HepG2 (cell line): ENCODE measurements at regions not wholly inside any gene's neighbourhood (a gene's known extent, or its start where the extent isn't known, plus 50 kb on each side); places are given as distances from the start of the nearest gene placed in this dataset.
A peak's percentile ranks its signal among the peaks of the same experiment; 100 is the strongest.

Experiments
- CAMTA2 ChIP-seq: sonication (generic); formaldehyde crosslinking; IDR thresholded peaks from 2 replicates; pipeline ENCODE4 v1.4.0; 2020; ENCODE audit warnings: mild to moderate bottlenecking, missing genetic modification reagents, borderline replicate concordance
- FLYWCH1 ChIP-seq: sonication (generic); formaldehyde crosslinking; IDR thresholded peaks from 2 replicates; pipeline ENCODE4 v1.8.1; 2023; ENCODE audit warnings: mild to moderate bottlenecking, missing genetic modification reagents
- HNF4G ChIP-seq, 2 experiments: sonication (generic) in 1 of 2; formaldehyde crosslinking in 1 of 2; IDR thresholded peaks; 2 replicates each; pipeline versions ENCODE4 v1.4.0 to v1.6.1; 2011 to 2020; ENCODE audit warnings: borderline replicate concordance in 2 of 2, low read depth in 2 of 2, mild to moderate bottlenecking in 2 of 2, low read length in 1 of 2, missing genetic modification reagents in 1 of 2, moderate library complexity in 1 of 2
- NFRKB ChIP-seq: fragments of 450-650 bp; IDR thresholded peaks from 2 replicates; pipeline ENCODE4 v1.6.1; 2017
- NPAS2 ChIP-seq: sonication (generic); formaldehyde crosslinking; IDR thresholded peaks from 2 replicates; pipeline ENCODE4 v1.8.0; 2022; ENCODE audit warnings: mild to moderate bottlenecking, missing genetic modification reagents, borderline replicate concordance
- REXO4 ChIP-seq: sonication (generic); formaldehyde crosslinking; IDR thresholded peaks from 2 replicates; pipeline ENCODE4 v1.8.0; 2022; ENCODE audit warnings: missing genetic modification reagents, mild to moderate bottlenecking, borderline replicate concordance
- TAF15 ChIP-seq: fragments of 200-400 bp; formaldehyde crosslinking; IDR thresholded peaks from one replicate; pipeline ENCODE4 v1.6.1; 2018; ENCODE audit warnings: mild to moderate bottlenecking, low read depth, low read length; ENCODE audit not compliant: poor library complexity, severe bottlenecking
- TARDBP ChIP-seq: sonication (generic); formaldehyde crosslinking; IDR thresholded peaks from 2 replicates; pipeline ENCODE4 v1.8.0; 2022; ENCODE audit warnings: mild to moderate bottlenecking, missing genetic modification reagents
- ZC3H13 ChIP-seq: sonication (generic); formaldehyde crosslinking; IDR thresholded peaks from 2 replicates; pipeline ENCODE4 v1.8.1; 2023; ENCODE audit warnings: mild to moderate bottlenecking, missing genetic modification reagents, moderate library complexity
- ZNF121 ChIP-seq: sonication (generic); formaldehyde crosslinking; IDR thresholded peaks from 2 replicates; pipeline ENCODE4 v1.5.0; 2020; ENCODE audit warnings: mild to moderate bottlenecking, missing genetic modification reagents
- ZNF460 ChIP-seq: sonication (generic); formaldehyde crosslinking; IDR thresholded peaks from 2 replicates; pipeline ENCODE4 v1.5.1; 2020; ENCODE audit warnings: missing genetic modification reagents, mild to moderate bottlenecking, borderline replicate concordance
- ZNF563 ChIP-seq: sonication (generic); formaldehyde crosslinking; IDR thresholded peaks from 2 replicates; pipeline ENCODE4 v1.8.0; 2022; ENCODE audit warnings: mild to moderate bottlenecking, moderate library complexity, missing genetic modification reagents
- ZNF570 ChIP-seq: sonication (generic); formaldehyde crosslinking; IDR thresholded peaks from 2 replicates; pipeline ENCODE4 v1.4.0; 2020; ENCODE audit warnings: mild to moderate bottlenecking, missing genetic modification reagents, borderline replicate concordance
- ZNF615 ChIP-seq: sonication (generic); formaldehyde crosslinking; IDR thresholded peaks from 2 replicates; pipeline ENCODE4 v1.5.0; 2020; ENCODE audit warnings: mild to moderate bottlenecking, missing genetic modification reagents, borderline replicate concordance
- TF ChIP-seq, protein P1 (sequence below): sonication (generic); formaldehyde crosslinking; IDR thresholded peaks from 2 replicates; pipeline ENCODE4 v1.4.0; 2020; ENCODE audit warnings: mild to moderate bottlenecking, missing genetic modification reagents
- TF ChIP-seq, protein P2 (sequence below): sonication (generic); formaldehyde crosslinking; IDR thresholded peaks from 2 replicates; pipeline ENCODE4 v1.8.1; 2023; ENCODE audit warnings: mild to moderate bottlenecking, inconsistent platforms, moderate library complexity, missing genetic modification reagents, borderline replicate concordance
- TF ChIP-seq, protein P3 (sequence below): sonication (generic); formaldehyde crosslinking; IDR thresholded peaks from 2 replicates; pipeline ENCODE4 v1.5.1; 2020; ENCODE audit warnings: mild to moderate bottlenecking, missing genetic modification reagents, borderline replicate concordance
- TF ChIP-seq, protein P4 (sequence below): sonication (generic); formaldehyde crosslinking; IDR thresholded peaks from 2 replicates; pipeline ENCODE4 v1.5.1; 2020; ENCODE audit warnings: missing genetic modification reagents, mild to moderate bottlenecking, borderline replicate concordance

DNA sequence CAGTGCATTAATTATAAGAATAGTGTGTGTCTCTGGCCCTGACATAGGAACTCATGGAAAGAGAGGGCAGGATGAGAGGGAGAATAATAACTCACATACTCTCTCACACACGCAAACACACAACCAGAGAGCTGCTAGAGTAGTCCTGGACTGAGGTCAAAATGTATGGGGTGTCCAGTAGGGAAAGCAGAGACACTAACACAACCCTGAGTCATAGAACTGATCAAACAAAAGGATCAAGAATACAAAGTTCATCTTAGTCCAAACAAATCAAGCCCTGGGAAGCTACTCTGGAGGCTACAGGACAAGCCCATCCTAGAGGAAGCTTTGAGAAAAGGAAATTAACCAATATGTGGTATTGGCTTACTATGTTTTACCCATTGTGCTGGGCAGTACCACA lies 178.5 kb upstream of the GUCY1A2 start (continued):
- TF ChIP-seq, protein P1, sequence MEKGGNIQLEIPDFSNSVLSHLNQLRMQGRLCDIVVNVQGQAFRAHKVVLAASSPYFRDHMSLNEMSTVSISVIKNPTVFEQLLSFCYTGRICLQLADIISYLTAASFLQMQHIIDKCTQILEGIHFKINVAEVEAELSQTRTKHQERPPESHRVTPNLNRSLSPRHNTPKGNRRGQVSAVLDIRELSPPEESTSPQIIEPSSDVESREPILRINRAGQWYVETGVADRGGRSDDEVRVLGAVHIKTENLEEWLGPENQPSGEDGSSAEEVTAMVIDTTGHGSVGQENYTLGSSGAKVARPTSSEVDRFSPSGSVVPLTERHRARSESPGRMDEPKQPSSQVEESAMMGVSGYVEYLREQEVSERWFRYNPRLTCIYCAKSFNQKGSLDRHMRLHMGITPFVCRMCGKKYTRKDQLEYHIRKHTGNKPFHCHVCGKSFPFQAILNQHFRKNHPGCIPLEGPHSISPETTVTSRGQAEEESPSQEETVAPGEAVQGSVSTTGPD (CRISPR knock-in tag) = no peak
- TF ChIP-seq ZNF121 (no peak), NFRKB (no peak), FLYWCH1 (no peak), NPAS2 (CRISPR knock-in tag) (no peak), CAMTA2 (no peak), REXO4 (no peak), TAF15 (no peak), HNF4G (IDR thresholded peaks at IDR 0.05; ENCODE audit: borderline replicate concordance, low read depth, low read length) (peak; percentile 75; the same call in 1 of the 2 replicates), HNF4G (CRISPR knock-in tag; IDR thresholded peaks at IDR 0.05; ENCODE audit: borderline replicate concordance, low read depth) (no peak), ZNF615 (CRISPR knock-in tag) (no peak), ZNF460 (CRISPR knock-in tag) (no peak), ZNF570 (CRISPR knock-in tag) (no peak), TARDBP (no peak), ZC3H13 (no peak), ZNF563 (CRISPR knock-in tag) (no peak)
- TF ChIP-seq, protein P2, sequence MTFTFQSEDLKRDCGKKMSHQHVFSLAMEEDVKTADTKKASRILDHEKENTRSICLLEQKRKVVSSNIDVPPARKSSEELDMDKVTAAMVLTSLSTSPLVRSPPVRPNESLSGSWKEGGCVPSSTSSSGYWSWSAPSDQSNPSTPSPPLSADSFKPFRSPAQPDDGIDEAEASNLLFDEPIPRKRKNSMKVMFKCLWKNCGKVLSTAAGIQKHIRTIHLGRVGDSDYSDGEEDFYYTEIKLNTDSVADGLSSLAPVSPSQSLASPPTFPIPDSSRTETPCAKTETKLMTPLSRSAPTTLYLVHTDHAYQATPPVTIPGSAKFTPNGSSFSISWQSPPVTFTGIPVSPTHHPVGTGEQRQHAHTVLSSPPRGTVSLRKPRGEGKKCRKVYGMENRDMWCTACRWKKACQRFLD (CRISPR knock-in tag) = no peak
- TF ChIP-seq, protein P3, sequence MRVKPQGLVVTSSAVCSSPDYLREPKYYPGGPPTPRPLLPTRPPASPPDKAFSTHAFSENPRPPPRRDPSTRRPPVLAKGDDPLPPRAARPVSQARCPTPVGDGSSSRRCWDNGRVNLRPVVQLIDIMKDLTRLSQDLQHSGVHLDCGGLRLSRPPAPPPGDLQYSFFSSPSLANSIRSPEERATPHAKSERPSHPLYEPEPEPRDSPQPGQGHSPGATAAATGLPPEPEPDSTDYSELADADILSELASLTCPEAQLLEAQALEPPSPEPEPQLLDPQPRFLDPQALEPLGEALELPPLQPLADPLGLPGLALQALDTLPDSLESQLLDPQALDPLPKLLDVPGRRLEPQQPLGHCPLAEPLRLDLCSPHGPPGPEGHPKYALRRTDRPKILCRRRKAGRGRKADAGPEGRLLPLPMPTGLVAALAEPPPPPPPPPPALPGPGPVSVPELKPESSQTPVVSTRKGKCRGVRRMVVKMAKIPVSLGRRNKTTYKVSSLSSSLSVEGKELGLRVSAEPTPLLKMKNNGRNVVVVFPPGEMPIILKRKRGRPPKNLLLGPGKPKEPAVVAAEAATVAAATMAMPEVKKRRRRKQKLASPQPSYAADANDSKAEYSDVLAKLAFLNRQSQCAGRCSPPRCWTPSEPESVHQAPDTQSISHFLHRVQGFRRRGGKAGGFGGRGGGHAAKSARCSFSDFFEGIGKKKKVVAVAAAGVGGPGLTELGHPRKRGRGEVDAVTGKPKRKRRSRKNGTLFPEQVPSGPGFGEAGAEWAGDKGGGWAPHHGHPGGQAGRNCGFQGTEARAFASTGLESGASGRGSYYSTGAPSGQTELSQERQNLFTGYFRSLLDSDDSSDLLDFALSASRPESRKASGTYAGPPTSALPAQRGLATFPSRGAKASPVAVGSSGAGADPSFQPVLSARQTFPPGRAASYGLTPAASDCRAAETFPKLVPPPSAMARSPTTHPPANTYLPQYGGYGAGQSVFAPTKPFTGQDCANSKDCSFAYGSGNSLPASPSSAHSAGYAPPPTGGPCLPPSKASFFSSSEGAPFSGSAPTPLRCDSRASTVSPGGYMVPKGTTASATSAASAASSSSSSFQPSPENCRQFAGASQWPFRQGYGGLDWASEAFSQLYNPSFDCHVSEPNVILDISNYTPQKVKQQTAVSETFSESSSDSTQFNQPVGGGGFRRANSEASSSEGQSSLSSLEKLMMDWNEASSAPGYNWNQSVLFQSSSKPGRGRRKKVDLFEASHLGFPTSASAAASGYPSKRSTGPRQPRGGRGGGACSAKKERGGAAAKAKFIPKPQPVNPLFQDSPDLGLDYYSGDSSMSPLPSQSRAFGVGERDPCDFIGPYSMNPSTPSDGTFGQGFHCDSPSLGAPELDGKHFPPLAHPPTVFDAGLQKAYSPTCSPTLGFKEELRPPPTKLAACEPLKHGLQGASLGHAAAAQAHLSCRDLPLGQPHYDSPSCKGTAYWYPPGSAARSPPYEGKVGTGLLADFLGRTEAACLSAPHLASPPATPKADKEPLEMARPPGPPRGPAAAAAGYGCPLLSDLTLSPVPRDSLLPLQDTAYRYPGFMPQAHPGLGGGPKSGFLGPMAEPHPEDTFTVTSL (CRISPR knock-in tag) = peak; percentile 94
- TF ChIP-seq, protein P4, sequence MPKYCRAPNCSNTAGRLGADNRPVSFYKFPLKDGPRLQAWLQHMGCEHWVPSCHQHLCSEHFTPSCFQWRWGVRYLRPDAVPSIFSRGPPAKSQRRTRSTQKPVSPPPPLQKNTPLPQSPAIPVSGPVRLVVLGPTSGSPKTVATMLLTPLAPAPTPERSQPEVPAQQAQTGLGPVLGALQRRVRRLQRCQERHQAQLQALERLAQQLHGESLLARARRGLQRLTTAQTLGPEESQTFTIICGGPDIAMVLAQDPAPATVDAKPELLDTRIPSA (CRISPR knock-in tag) = no peak
